ENCODE measurements at regions not wholly inside any gene's neighbourhood (a gene's known extent, or its start where the extent isn't known, plus 50 kb on each side); places are given as distances from the start of the nearest gene placed in this dataset.

- no peaks in the 10 kb centered on the region for H3K36me3 ChIP-seq (ENCODE audit: control insufficient read depth, insufficient read depth, low read length)
- no peak overlapping the region for H3K4me3 ChIP-seq (ENCODE audit: low read length)
- no peak for DNase-seq
- no CpG with 5 or more reads among the region's 2 CpGs for WGBS (ENCODE audit: insufficient coverage)
- H3K27ac ChIP-seq (ENCODE audit: low read length): no peak overlapping the region
- no peaks in the 10 kb centered on the region for H3K4me1 ChIP-seq (ENCODE audit: control insufficient read depth, insufficient read depth, low read length)
- H3K9me3 ChIP-seq (replicated peaks; ENCODE audit: control insufficient read depth, low read depth, low read length): no peaks in the 10 kb centered on the region
- no peaks in the 10 kb centered on the region for H3K27me3 ChIP-seq (ENCODE audit: control insufficient read depth, insufficient read depth, low read length)
These were observed 164.5 kb downstream of the GAS1 start for GRCh38 chr9:86782831-86783230.

- peaks cover 5% of the 10 kb centered on the region for H3K4me1 ChIP-seq (ENCODE audit: control insufficient read depth, insufficient read depth, low read length)
- no peak for DNase-seq
- H3K36me3 ChIP-seq (ENCODE audit: control insufficient read depth, insufficient read depth, low read length): no peaks in the 10 kb centered on the region
- WGBS (ENCODE audit: insufficient coverage): no CpG with 5 or more reads among the region's 3 CpGs
- H3K27me3 ChIP-seq (ENCODE audit: control insufficient read depth, insufficient read depth, low read length): no peaks in the 10 kb centered on the region
- H3K27ac ChIP-seq (ENCODE audit: low read length): no peak overlapping the region
- H3K9me3 ChIP-seq (replicated peaks; ENCODE audit: control insufficient read depth, low read depth, low read length): no peaks in the 10 kb centered on the region
- no peak overlapping the region for H3K4me3 ChIP-seq (ENCODE audit: low read length)
These were observed 168.5 kb downstream of the GAS1 start for GRCh38 chr9:86778761-86779160.

GRCh38 chr9:86775718-86776117, 171.6 kb downstream of the GAS1 start:
- Histone ChIP-seq H3K27ac (ENCODE audit: low read length) (no peak overlapping the region), H3K4me1 (ENCODE audit: control insufficient read depth, insufficient read depth, low read length) (peaks cover 13% of the 10 kb centered on the region), H3K27me3 (ENCODE audit: control insufficient read depth, insufficient read depth, low read length) (no peaks in the 10 kb centered on the region), H3K36me3 (ENCODE audit: control insufficient read depth, insufficient read depth, low read length) (no peaks in the 10 kb centered on the region), H3K9me3 (replicated peaks; ENCODE audit: control insufficient read depth, low read depth, low read length) (no peaks in the 10 kb centered on the region), H3K4me3 (ENCODE audit: low read length) (no peak overlapping the region)
- WGBS (ENCODE audit: insufficient coverage): no CpG with 5 or more reads among the region's 2 CpGs
- DNase-seq: no peak

GRCh38 chr9:86774116-86774515, 173.2 kb downstream of the GAS1 start:
- H3K27ac ChIP-seq (ENCODE audit: low read length): peak overlapping the region; percentile 49
- peak; percentile 68 for DNase-seq

GRCh38 chr9:86773422-86773945, 173.8 kb downstream of the GAS1 start:
- Histone ChIP-seq H3K27ac (ENCODE audit: low read length) (no peak overlapping the region), H3K27me3 (ENCODE audit: control insufficient read depth, insufficient read depth, low read length) (no peaks in the 10 kb centered on the region), H3K4me1 (ENCODE audit: control insufficient read depth, insufficient read depth, low read length) (peaks cover 13% of the 10 kb centered on the region), H3K9me3 (replicated peaks; ENCODE audit: control insufficient read depth, low read depth, low read length) (no peaks in the 10 kb centered on the region), H3K4me3 (ENCODE audit: low read length) (no peak overlapping the region), H3K36me3 (ENCODE audit: control insufficient read depth, insufficient read depth, low read length) (no peaks in the 10 kb centered on the region)
- DNase-seq: peak; percentile 25
- WGBS (ENCODE audit: insufficient coverage): no CpG with 5 or more reads among the region's 6 CpGs

More at GRCh38 chr9:86774116-86774515, 173.2 kb downstream of the GAS1 start:
- Histone ChIP-seq H3K9me3 (replicated peaks; ENCODE audit: control insufficient read depth, low read depth, low read length) (no peaks in the 10 kb centered on the region), H3K4me1 (ENCODE audit: control insufficient read depth, insufficient read depth, low read length) (peaks cover 13% of the 10 kb centered on the region), H3K4me3 (ENCODE audit: low read length) (no peak overlapping the region), H3K27me3 (ENCODE audit: control insufficient read depth, insufficient read depth, low read length) (no peaks in the 10 kb centered on the region), H3K36me3 (ENCODE audit: control insufficient read depth, insufficient read depth, low read length) (no peaks in the 10 kb centered on the region)
- 9% methylated on average over 3 of the region's 4 CpGs for WGBS (ENCODE audit: insufficient coverage)

GRCh38 chr9:86772635-86772993, 174.7 kb downstream of the GAS1 start:
- WGBS (ENCODE audit: insufficient coverage): 16% methylated on average over 4 of the region's 4 CpGs
- peak; percentile 92 for DNase-seq
- H3K27ac ChIP-seq (ENCODE audit: low read length): peak overlapping the region; percentile 45
- no peaks in the 10 kb centered on the region for H3K9me3 ChIP-seq (replicated peaks; ENCODE audit: control insufficient read depth, low read depth, low read length)
- no peaks in the 10 kb centered on the region for H3K27me3 ChIP-seq (ENCODE audit: control insufficient read depth, insufficient read depth, low read length)
- no peak overlapping the region for H3K4me3 ChIP-seq (ENCODE audit: low read length)
- no peaks in the 10 kb centered on the region for H3K36me3 ChIP-seq (ENCODE audit: control insufficient read depth, insufficient read depth, low read length)
- peaks cover 13% of the 10 kb centered on the region for H3K4me1 ChIP-seq (ENCODE audit: control insufficient read depth, insufficient read depth, low read length)

- peak overlapping the region; percentile 49 for H3K27ac ChIP-seq (ENCODE audit: low read length)
- H3K4me3 ChIP-seq (ENCODE audit: low read length): no peak overlapping the region
- WGBS (ENCODE audit: insufficient coverage): 7% methylated on average over 4 of the region's 6 CpGs
- peak; percentile 93 for DNase-seq
- H3K27me3 ChIP-seq (ENCODE audit: control insufficient read depth, insufficient read depth, low read length): no peaks in the 10 kb centered on the region
- H3K36me3 ChIP-seq (ENCODE audit: control insufficient read depth, insufficient read depth, low read length): no peaks in the 10 kb centered on the region
- H3K4me1 ChIP-seq (ENCODE audit: control insufficient read depth, insufficient read depth, low read length): peaks cover 13% of the 10 kb centered on the region
- H3K9me3 ChIP-seq (replicated peaks; ENCODE audit: control insufficient read depth, low read depth, low read length): no peaks in the 10 kb centered on the region
These were observed 175.2 kb downstream of the GAS1 start for GRCh38 chr9:86771941-86772634.

- no peaks in the 10 kb centered on the region for H3K27me3 ChIP-seq (ENCODE audit: control insufficient read depth, insufficient read depth, low read length)
- 83% methylated on average over 1 of the region's 2 CpGs for WGBS (ENCODE audit: insufficient coverage)
- no peak overlapping the region for H3K27ac ChIP-seq (ENCODE audit: low read length)
These were observed 175.9 kb downstream of the GAS1 start for GRCh38 chr9:86771420-86771819.

GRCh38 chr9:86768709-86769108, 178.6 kb downstream of the GAS1 start:
- H3K27me3 ChIP-seq (ENCODE audit: control insufficient read depth, insufficient read depth, low read length): no peaks in the 10 kb centered on the region
- no CpG with 5 or more reads among the region's 2 CpGs for WGBS (ENCODE audit: insufficient coverage)
- peaks cover 24% of the 10 kb centered on the region for H3K4me1 ChIP-seq (ENCODE audit: control insufficient read depth, insufficient read depth, low read length)
- no peak overlapping the region for H3K27ac ChIP-seq (ENCODE audit: low read length)
- no peak for DNase-seq
- H3K36me3 ChIP-seq (ENCODE audit: control insufficient read depth, insufficient read depth, low read length): no peaks in the 10 kb centered on the region
- H3K9me3 ChIP-seq (replicated peaks; ENCODE audit: control insufficient read depth, low read depth, low read length): no peaks in the 10 kb centered on the region
- no peak overlapping the region for H3K4me3 ChIP-seq (ENCODE audit: low read length)

More at GRCh38 chr9:86771420-86771819, 175.9 kb downstream of the GAS1 start:
- peaks cover 13% of the 10 kb centered on the region for H3K4me1 ChIP-seq (ENCODE audit: control insufficient read depth, insufficient read depth, low read length)
- no peak for DNase-seq
- no peak overlapping the region for H3K4me3 ChIP-seq (ENCODE audit: low read length)
- no peaks in the 10 kb centered on the region for H3K36me3 ChIP-seq (ENCODE audit: control insufficient read depth, insufficient read depth, low read length)
- no peaks in the 10 kb centered on the region for H3K9me3 ChIP-seq (replicated peaks; ENCODE audit: control insufficient read depth, low read depth, low read length)

- H3K4me1 ChIP-seq (ENCODE audit: control insufficient read depth, insufficient read depth, low read length): peaks cover 24% of the 10 kb centered on the region
- no peaks in the 10 kb centered on the region for H3K36me3 ChIP-seq (ENCODE audit: control insufficient read depth, insufficient read depth, low read length)
- 95% methylated on average over 2 of the region's 2 CpGs for WGBS (ENCODE audit: insufficient coverage)
- no peak overlapping the region for H3K4me3 ChIP-seq (ENCODE audit: low read length)
- no peak for DNase-seq
- H3K27me3 ChIP-seq (ENCODE audit: control insufficient read depth, insufficient read depth, low read length): no peaks in the 10 kb centered on the region
- no peak overlapping the region for H3K27ac ChIP-seq (ENCODE audit: low read length)
- H3K9me3 ChIP-seq (replicated peaks; ENCODE audit: control insufficient read depth, low read depth, low read length): no peaks in the 10 kb centered on the region
These were observed 179.3 kb downstream of the GAS1 start for GRCh38 chr9:86768020-86768419.
